ENCODE measurements at regions not wholly inside any gene's neighbourhood (a gene's known extent, or its start where the extent isn't known, plus 50 kb on each side); places are given as distances from the start of the nearest gene placed in this dataset.

DNA sequence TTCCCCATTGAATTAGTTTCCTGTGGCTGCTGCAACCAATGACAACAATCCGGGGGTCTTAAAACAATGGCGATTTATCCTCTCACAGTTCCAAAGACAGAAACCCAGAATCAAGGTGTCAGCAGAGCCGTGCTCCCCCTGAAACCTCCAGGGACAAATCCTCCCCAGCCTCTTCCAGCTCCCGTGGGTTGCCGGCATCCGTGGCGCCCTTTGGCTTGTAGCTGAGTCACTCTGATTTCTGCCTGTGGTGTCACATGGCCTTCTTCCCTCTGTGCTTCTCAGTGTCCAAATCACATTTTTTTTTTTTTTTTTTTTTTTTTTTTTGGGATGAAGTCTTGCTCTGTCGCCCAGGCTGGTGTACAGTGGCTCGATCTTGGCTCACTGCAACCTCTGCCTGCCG, 64.5 kb upstream of the STX18 start:
- DNase-seq (ENCODE audit: low read depth in 3 of 3, low spot score in 2 of 3) = no peak

DNA sequence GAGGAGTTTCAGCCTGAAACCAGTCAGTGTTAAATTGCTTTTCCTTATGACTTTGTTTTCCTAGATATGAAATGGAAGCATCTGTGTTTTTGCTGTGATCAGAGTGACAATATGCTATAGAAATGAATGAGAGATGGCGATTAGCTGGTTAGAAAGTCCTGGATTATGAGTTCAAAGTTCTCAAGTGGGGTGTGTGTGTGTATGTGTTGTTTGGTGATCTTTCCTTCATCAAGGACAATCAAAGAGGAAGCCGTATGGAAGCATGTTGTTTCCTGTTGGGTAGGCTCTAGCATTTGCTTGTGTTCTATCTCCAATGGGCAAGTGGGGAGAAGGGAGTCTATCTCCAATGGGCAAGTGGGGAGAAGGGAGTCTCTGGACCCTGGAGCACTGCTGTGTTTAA, 64.0 kb upstream of the STX18 start:
- DNase-seq (ENCODE audit: low read depth in 3 of 3, low spot score in 2 of 3) = no peak

DNA sequence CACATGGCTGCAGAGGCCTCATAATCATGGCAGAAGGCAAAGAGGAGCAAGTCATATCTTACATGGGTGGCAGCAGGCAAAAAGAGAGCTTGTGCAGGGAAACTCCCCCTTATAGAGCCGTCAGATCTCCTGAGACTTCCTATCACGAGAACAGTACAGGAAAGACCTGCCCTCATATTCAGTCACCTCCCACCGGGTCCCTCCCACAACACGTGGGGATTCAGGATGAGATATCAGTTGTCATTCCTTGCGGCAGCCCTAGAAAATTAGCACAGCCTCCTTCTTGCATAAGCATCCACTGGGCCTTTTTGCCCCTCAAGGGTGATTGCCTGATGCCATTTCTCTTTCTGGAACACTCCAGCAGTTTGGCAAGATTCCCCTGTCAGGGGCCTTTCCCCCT, 61.7 kb upstream of the STX18 start:
- DNase-seq (ENCODE audit: low read depth in 3 of 3, low spot score in 2 of 3) = no peak

DNA sequence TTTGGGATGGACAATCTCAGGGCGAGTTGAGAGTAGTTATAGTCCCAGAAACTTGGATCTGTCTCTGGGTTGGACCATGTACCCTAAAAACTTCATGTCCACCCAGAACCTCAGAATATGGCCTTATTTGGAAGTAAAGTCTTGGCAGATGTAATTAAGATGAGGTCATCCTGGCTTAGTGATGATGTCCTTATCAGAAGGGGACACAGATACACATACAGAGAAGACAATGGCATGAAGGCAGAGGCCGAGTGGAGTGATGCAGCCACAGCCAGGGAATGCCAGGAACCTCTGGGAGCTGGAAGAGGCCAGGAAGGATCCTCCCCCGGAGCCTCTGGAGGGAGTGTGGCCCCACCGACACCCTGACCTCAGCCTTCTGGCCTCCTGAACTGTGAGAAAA, 61.2 kb upstream of the STX18 start:
- DNase-seq (ENCODE audit: low read depth in 3 of 3, low spot score in 2 of 3) = no peak

DNA sequence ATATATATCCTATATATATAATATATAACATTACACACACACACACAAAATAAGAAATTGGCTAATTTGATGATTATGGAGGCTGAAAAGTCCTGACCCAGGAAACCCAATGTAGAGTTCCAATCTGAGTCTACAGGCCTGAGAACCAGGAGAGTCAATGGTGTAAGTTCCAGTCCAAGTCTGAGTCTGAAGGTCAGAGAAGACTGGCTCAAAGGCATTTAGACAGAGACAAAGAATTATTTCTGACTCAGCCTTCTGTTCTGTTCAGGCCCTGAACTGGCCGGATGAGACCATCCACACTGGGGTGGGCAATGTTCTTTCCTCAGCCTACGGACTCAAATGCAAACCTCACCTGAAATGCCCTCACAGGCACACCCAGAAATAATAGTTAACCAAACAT, 60.6 kb upstream of the STX18 start:
- no peak for DNase-seq (ENCODE audit: low read depth in 3 of 3, low spot score in 2 of 3)

DNA sequence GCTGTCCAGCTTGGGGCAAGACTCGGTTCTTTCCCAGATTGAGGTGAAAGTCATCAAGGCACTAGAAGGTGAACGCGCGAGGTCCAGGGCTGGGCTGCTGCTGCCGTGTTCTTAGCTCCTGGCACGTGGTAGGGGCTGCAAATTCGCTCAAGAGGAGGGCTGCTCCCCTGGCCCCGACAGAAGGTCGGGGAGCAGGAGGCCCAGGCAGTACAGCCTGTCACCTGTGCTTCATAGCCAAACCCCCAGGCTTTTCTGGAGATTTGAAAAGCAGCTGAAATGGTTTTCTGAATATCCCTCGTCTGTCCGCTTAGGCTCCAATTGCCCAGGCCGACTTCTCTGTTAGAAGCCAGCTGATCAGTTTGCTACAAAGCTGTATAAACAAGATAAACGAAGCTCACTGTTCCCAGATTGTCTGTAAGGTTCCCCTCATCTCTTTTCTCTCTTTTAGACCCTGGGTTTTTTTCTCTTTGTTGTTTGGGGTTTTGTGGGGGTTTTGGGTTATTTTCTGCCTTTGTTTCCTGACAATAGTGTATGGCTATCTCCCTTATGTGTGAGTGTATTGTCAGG, 60.0 kb upstream of the STX18 start:
- DNase-seq (ENCODE audit: low read depth in 3 of 3, low spot score in 2 of 3) = no peak

DNA sequence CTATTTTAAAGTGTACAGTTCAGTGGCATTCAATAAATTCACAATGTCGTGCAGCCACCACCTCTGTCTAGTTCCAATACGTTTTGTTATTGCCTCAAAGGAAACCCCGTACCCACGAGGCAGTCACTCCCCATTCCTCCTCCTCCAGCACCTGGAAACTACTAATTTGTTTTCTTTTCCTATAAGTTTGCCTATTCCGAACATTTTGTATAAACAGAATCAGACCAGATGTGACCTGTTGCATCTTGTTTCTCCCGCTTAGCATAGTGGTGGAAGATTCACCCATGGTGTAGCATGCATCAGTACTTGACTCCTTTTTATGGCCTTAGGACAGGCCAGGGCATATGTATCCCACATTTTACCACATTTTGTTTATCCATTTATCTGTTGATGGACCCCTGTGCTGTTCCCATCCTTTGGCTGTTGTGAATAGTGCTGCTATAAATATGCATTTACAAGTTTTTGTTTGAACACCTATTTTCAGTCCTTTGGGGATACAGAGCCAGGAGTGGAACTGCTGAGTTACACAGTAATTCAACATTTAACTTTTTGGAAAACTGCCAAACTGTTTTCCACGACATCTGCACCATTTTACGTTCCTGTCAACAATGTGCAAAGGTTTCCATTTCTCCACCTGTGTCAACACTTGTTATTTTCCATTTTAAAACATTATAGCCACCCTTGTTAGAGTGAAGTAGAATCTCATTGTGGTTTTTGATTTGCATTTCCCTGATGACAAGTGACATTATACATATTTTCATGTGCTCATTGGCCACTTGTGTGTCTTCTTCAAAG, 57.8 kb upstream of the STX18 start:
- no peak for DNase-seq (ENCODE audit: low read depth in 3 of 3, low spot score in 2 of 3)

DNA sequence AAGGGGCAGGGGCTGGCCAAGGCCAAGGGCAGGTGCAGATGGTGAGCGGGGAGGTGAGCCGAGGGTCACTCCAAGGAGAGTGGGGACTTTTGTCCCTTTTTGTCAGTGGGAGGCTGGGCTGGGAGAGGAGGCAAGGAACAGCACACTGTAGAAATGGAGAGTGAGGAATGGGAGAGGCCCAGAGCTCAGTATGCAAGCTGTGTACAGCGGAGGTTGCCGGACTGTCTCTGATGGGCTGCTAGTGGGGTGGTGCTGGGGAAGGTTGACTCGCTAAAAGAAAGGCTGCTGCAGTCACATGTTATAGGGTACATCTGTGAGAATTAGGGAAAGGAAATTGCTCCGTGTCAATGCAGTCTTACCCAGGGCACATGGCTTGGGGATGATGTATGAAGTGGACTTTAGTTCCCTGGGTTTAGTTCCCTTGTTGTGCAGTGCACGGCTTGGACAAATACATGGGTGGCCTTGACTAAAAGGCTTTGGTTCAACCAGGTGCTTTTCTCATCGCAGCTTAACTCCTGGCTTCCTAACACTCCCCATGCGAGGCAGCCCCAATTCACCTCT, 57.1 kb upstream of the STX18 start:
- DNase-seq (ENCODE audit: low read depth in 3 of 3, low spot score in 2 of 3) = no peak

DNA sequence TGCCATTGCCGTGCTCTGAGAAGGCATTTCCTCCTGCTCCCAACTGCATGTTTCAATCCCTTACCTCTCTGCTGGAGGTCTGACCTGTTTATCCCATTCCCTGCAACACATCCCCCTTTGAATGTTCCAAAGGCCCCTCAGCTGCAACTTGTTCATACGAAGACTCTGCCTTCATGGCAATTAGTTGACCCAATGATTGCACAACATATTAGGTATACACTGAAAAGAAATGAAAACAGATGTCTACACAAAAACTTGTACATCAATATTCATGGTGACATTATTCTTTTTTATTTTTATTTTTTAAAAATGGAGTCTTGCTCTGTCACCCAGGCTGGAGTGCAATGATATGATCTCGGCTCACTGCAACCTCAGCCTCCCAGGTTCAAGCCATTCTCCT, 54.9 kb upstream of the STX18 start:
- DNase-seq (ENCODE audit: low read depth in 3 of 3, low spot score in 2 of 3) = no peak

DNA sequence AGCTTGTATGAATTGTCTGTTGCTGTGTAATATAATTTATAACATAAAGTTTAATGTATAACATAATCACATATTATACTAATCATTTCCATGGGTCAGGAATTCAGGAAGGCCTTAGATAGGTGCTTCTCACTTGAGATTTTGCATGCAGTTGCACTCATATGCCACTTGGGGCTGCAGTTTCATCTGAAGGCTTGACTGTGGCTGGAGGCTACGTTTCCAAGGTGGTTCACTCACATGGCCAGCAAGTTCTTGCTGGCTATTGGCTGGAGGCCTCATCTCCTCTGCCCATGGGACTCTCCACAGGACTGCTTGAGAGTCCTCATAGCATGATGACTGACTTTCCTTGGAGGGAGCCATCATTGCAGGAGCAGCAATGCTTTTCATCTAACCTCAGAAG, 53.4 kb upstream of the STX18 start:
- DNase-seq (ENCODE audit: low read depth in 3 of 3, low spot score in 2 of 3) = no peak

DNA sequence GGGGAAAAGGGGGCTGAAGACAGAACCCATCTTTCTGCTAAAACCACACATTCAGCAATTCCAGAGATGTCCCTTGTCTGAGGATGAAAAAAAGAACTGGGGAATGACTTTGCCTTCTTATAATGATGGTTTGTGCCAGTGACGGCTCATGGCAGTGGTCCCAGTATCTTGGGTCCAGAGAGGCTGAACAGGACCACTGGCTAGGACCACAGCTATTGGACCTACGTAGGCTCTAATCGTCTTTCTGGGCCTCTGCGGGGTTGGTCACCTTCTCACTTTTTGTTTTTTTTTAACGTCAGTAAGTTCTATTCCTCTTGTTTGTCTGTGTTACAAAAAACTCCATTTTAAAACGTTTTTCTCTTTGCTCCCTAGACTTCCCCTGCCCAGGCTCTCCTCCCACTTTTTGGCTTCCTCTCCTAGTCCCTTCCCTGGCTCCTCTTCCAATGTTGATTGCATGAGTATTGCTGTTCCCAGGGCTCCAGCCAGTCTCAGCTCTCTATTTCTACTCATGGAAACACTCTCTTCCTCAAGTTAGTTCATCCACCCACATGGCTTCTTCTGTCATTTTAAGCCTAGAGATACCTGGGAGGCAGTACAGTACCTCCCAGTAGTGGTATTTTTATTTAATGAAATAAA, 52.6 kb upstream of the STX18 start:
- no peak for DNase-seq (ENCODE audit: low read depth in 3 of 3, low spot score in 2 of 3)

DNA sequence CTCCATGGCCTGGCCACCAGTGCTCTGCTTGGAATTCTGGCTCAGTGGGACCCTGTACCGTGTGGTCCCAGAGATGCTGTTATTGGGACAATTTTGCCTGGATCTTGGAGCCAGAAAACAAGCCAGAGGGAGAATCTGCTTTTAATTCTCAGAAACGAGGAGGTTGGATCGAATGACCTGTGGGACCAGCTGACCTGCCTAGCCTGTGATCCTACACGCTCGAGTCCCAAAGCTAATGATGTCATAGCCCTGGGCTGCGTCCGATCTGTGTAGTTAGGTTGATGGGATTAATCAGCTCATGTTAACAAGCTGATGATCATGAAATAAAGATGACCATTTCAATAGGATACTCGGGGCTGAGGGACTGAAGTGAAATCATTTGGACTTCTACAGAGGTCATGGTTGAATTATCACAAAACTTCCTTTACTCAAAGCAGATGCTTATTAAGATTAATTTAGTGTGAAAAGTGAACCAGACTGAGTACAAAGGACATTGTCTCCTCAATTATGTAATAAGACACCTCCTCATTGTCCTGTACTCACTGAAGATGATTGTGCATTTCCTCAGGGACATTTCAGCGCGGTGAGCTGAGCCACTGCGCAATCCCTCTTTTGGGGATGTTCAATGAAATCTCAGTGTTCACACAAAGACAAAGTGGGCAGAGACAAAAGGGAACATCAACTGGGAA, 51.9 kb upstream of the STX18 start:
- DNase-seq (ENCODE audit: low read depth in 3 of 3, low spot score in 2 of 3) = no peak

DNA sequence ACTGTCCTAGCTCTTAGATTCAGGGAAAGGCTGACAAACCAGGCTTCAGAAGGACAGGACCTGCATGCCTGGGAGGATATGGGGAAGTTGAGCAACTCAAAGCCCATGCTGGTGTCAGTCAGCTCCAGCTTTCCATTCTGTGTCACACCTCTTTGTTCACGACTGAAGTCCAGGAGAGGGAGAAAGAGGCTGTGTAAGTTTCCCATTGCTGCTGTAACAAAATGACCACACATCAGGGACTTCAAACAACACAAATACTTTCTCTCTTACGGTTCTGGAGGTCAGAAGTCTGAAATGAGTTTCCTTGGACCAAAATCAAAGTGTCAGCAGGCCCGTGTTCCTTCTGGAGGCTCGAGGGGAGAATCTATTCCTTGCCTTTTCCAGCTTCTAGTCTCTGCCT, 50.6 kb upstream of the STX18 start:
- DNase-seq (ENCODE audit: low read depth in 3 of 3, low spot score in 2 of 3) = no peak
